NB4 (cell line): ENCODE measurements at regions not wholly inside any gene's neighbourhood (a gene's known extent, or its start where the extent isn't known, plus 50 kb on each side); places are given as distances from the start of the nearest gene placed in this dataset.

Experiments used
- DNase-seq: peaks from one replicate; pipeline ENCODE4 v3.0.0; 2010; ENCODE audit warnings: low read depth
- H3K4me3 ChIP-seq: one replicate; pipeline ENCODE4 v1.5.1; 2011; ENCODE audit warnings: mild to moderate bottlenecking, low read depth, low read length, moderate library complexity
- CTCF ChIP-seq: IDR thresholded peaks from one replicate; pipeline ENCODE4 v1.5.1; 2012; ENCODE audit warnings: low read depth, low read length
- MAX ChIP-seq: IDR thresholded peaks from 2 replicates; pipeline ENCODE4 v1.6.1; 2011; ENCODE audit warnings: low read depth, low read length
- MYC ChIP-seq: IDR thresholded peaks from 2 replicates; pipeline ENCODE4 v1.6.1; 2011; ENCODE audit warnings: low read depth, low read length
- POLR2A ChIP-seq: IDR thresholded peaks from 2 replicates; pipeline ENCODE4 v1.6.1; 2011; ENCODE audit warnings: mild to moderate bottlenecking; ENCODE audit not compliant: insufficient read length; ENCODE audit errors: extremely low read depth

- DNase-seq: no peak
- no peak for TF ChIP-seq MYC
- no peak for TF ChIP-seq MAX
- TF ChIP-seq POLR2A: no peak
- no peak for TF ChIP-seq CTCF
- no peak overlapping the region for H3K4me3 ChIP-seq
Observed at GRCh38 chr11:107221748-107222285, 203.5 kb upstream of the GUCY1A2 start.

GRCh38 chr11:107218123-107219013 lies 200.1 kb upstream of the GUCY1A2 start:
- H3K4me3 ChIP-seq: no peak overlapping the region
- no peak for DNase-seq
- TF ChIP-seq MYC: no peak
- no peak for TF ChIP-seq CTCF
- TF ChIP-seq MAX: no peak
- no peak for TF ChIP-seq POLR2A

GRCh38 chr11:107217444-107217843 lies 199.2 kb upstream of the GUCY1A2 start:
- no peak overlapping the region for H3K4me3 ChIP-seq
- DNase-seq: no peak

GRCh38 chr11:107215010-107215409 lies 196.7 kb upstream of the GUCY1A2 start:
- TF ChIP-seq MYC (no peak), CTCF (no peak), POLR2A (no peak), MAX (no peak)
- DNase-seq: no peak
- H3K4me3 ChIP-seq: no peak overlapping the region

More at GRCh38 chr11:107217444-107217843, 199.2 kb upstream of the GUCY1A2 start:
- no peak for TF ChIP-seq MYC
- TF ChIP-seq CTCF: no peak
- no peak for TF ChIP-seq MAX
- no peak for TF ChIP-seq POLR2A

GRCh38 chr11:107203656-107204055 lies 185.4 kb upstream of the GUCY1A2 start:
- DNase-seq: no peak
- TF ChIP-seq MAX: no peak
- no peak for TF ChIP-seq POLR2A
- TF ChIP-seq MYC: no peak
- TF ChIP-seq CTCF: no peak
- H3K4me3 ChIP-seq: no peak overlapping the region

GRCh38 chr11:107202241-107202640 lies 184.0 kb upstream of the GUCY1A2 start:
- no peak for DNase-seq
- TF ChIP-seq MYC (no peak), CTCF (no peak), POLR2A (no peak), MAX (no peak)
- H3K4me3 ChIP-seq: no peak overlapping the region
